ENCODE measurements at regions not wholly inside any gene's neighbourhood (a gene's known extent, or its start where the extent isn't known, plus 50 kb on each side); places are given as distances from the start of the nearest gene placed in this dataset.

DNA sequence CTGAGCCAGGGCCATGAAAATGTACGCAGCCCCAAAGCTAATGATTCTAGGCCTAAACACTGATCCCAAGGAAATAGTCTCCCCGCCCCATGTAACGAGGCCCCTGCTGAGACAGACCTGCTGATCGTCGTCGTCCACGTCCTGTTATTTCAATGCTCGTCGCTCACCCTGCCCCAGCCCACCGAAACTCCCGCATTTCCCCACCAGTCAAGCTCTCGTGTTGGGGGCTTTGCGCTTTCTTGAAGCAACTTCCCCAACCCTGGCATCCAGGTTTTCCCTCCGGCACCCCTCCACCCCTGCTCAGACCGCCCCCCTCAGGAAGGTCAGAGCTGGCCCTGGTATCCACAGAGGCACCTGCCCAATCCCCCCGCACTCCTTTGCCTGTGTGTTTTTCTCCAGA, 58.8 kb upstream of the LINC01488 start:
- WGBS (ENCODE audit: extremely low coverage, insufficient read length, low lambda C conversion rate): no CpG with 5 or more reads among the region's 16 CpGs
- H3K27ac ChIP-seq (ENCODE audit: insufficient read length, low read depth, low read length): no peak overlapping the region
- Mint-ChIP-seq H3K4me3 (peak overlapping the region in 1 of 2 experiments; percentile 10; a peak in 1 of 5 replicates), H3K27me3 (ENCODE audit: low read depth) (no peaks in the 10 kb centered on the region; the same call in 1 of the 2 replicates), H3K4me1 (peaks cover 8 to 17% of the 10 kb centered on the region in 2 experiments), H3K36me3 (ENCODE audit: insufficient read depth in 1 of 3, low read depth in 3 of 3) (peaks cover 3 to 13% (median 10%) of the 10 kb centered on the region in 3 experiments; a peak in 6 of 7 replicates), H3K27ac (peak overlapping the region in 1 of 3 experiments; percentile 49; a peak in 1 of 7 replicates), H3K9me3 (peaks cover 19 to 21% of the 10 kb centered on the region in 2 experiments)
- peaks cover 7% of the 10 kb centered on the region for H3K9me3 ChIP-seq (ENCODE audit: control insufficient read depth, low read depth, low read length)
- no peak overlapping the region for H2BK15ac ChIP-seq (ENCODE audit: low read depth, low read length)
- H2BK5ac ChIP-seq (ENCODE audit: insufficient read length, low read length): no peak overlapping the region
- H3K9ac ChIP-seq (ENCODE audit: extremely low read depth, insufficient read length, low read length): no peak overlapping the region
- H2AFZ ChIP-seq (ENCODE audit: low read length): no peak overlapping the region
- no peaks in the 10 kb centered on the region for H3K27me3 ChIP-seq (ENCODE audit: insufficient read depth, low read length)
- H4K8ac ChIP-seq (replicated peaks; ENCODE audit: insufficient read length, low read depth, low read length): no peak overlapping the region
- H3K4me1 ChIP-seq (ENCODE audit: insufficient read depth, low read length): no peaks in the 10 kb centered on the region; the same call in 1 of the 2 replicates
- no peak overlapping the region for H3K56ac ChIP-seq (ENCODE audit: insufficient read length, low read depth, low read length)
- DNase-seq: no peak
- H2BK120ac ChIP-seq (ENCODE audit: low read depth, low read length, poor library complexity, severe bottlenecking): no peak overlapping the region
- H4K5ac ChIP-seq (ENCODE audit: insufficient read length, low read depth, low read length): no peak overlapping the region
- no peak overlapping the region for H4K91ac ChIP-seq (ENCODE audit: insufficient read length, low read depth, low read length)
- no peaks in the 10 kb centered on the region for H3K79me1 ChIP-seq (ENCODE audit: insufficient read depth, low read depth, low read length, poor library complexity, severe bottlenecking)
- peaks cover 3% of the 10 kb centered on the region for H3K23me2 ChIP-seq (ENCODE audit: insufficient read length, low read depth, low read length, poor library complexity, severe bottlenecking)
- H3K23ac ChIP-seq (ENCODE audit: insufficient read length, low read depth, low read length): no peak overlapping the region
- no peak overlapping the region for H3K4me2 ChIP-seq (ENCODE audit: insufficient read depth, insufficient read length, low read length)
- H3K4ac ChIP-seq (ENCODE audit: low read depth, low read length): no peak overlapping the region
- H2BK20ac ChIP-seq (ENCODE audit: low read depth, low read length, poor library complexity, severe bottlenecking): no peak overlapping the region
- H3K18ac ChIP-seq (ENCODE audit: insufficient read length, low read depth, low read length): no peak overlapping the region
- TF ChIP-seq, protein P1, sequence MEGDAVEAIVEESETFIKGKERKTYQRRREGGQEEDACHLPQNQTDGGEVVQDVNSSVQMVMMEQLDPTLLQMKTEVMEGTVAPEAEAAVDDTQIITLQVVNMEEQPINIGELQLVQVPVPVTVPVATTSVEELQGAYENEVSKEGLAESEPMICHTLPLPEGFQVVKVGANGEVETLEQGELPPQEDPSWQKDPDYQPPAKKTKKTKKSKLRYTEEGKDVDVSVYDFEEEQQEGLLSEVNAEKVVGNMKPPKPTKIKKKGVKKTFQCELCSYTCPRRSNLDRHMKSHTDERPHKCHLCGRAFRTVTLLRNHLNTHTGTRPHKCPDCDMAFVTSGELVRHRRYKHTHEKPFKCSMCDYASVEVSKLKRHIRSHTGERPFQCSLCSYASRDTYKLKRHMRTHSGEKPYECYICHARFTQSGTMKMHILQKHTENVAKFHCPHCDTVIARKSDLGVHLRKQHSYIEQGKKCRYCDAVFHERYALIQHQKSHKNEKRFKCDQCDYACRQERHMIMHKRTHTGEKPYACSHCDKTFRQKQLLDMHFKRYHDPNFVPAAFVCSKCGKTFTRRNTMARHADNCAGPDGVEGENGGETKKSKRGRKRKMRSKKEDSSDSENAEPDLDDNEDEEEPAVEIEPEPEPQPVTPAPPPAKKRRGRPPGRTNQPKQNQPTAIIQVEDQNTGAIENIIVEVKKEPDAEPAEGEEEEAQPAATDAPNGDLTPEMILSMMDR (conservative IDR thresholded peaks at IDR 0.05): no peak
- H2BK12ac ChIP-seq (ENCODE audit: insufficient read length, low read depth, low read length): no peak overlapping the region
- peak overlapping the region; percentile 38 for H2AK5ac ChIP-seq (ENCODE audit: insufficient read length, low read length)
- H3K14ac ChIP-seq (ENCODE audit: insufficient read depth, low read length): no peak overlapping the region
- no peaks in the 10 kb centered on the region for H4K20me1 ChIP-seq (ENCODE audit: control insufficient read depth, insufficient read depth, insufficient read length)
- no peaks in the 10 kb centered on the region for H3K79me2 ChIP-seq (ENCODE audit: insufficient read depth, low read length)
- no peak overlapping the region for H3T11ph ChIP-seq (ENCODE audit: low read length)

All from H9 (cell line).